ENCODE measurements at regions not wholly inside any gene's neighbourhood (a gene's known extent, or its start where the extent isn't known, plus 50 kb on each side); places are given as distances from the start of the nearest gene placed in this dataset.

GRCh38 chr7:46633200-46633599 lies 712.1 kb upstream of the IGFBP3 start:
- CTCF ChIA-PET = interaction anchor here (0.5 kb wide), 1 partner anchor 147 kb away, joined by 3 read pairs; no protein-coding TSS in a partner anchor
- BruUV-seq (replicated peaks) = no TSS peak
- TF ChIP-seq, protein P1, sequence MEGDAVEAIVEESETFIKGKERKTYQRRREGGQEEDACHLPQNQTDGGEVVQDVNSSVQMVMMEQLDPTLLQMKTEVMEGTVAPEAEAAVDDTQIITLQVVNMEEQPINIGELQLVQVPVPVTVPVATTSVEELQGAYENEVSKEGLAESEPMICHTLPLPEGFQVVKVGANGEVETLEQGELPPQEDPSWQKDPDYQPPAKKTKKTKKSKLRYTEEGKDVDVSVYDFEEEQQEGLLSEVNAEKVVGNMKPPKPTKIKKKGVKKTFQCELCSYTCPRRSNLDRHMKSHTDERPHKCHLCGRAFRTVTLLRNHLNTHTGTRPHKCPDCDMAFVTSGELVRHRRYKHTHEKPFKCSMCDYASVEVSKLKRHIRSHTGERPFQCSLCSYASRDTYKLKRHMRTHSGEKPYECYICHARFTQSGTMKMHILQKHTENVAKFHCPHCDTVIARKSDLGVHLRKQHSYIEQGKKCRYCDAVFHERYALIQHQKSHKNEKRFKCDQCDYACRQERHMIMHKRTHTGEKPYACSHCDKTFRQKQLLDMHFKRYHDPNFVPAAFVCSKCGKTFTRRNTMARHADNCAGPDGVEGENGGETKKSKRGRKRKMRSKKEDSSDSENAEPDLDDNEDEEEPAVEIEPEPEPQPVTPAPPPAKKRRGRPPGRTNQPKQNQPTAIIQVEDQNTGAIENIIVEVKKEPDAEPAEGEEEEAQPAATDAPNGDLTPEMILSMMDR (IDR thresholded peaks at IDR 0.05; ENCODE audit: unreplicated experiment) = no peak
- no peak for DNase-seq
- Mint-ChIP-seq H3K27me3 (ENCODE audit: unreplicated experiment) (no peaks in the 10 kb centered on the region), H3K9me3 (ENCODE audit: low read depth, unreplicated experiment) (peaks cover 5% of the 10 kb centered on the region), H3K4me3 (ENCODE audit: low read depth, unreplicated experiment) (no peak overlapping the region), H3K36me3 (ENCODE audit: insufficient read depth, unreplicated experiment) (no peaks in the 10 kb centered on the region), H3K4me1 (ENCODE audit: low read depth, unreplicated experiment) (peaks cover 8% of the 10 kb centered on the region), H3K27ac (ENCODE audit: unreplicated experiment) (no peak overlapping the region)
- intact Hi-C loops (cut with micrococcal nuclease; ENCODE audit: unreplicated experiment) = no loop called here

DNA sequence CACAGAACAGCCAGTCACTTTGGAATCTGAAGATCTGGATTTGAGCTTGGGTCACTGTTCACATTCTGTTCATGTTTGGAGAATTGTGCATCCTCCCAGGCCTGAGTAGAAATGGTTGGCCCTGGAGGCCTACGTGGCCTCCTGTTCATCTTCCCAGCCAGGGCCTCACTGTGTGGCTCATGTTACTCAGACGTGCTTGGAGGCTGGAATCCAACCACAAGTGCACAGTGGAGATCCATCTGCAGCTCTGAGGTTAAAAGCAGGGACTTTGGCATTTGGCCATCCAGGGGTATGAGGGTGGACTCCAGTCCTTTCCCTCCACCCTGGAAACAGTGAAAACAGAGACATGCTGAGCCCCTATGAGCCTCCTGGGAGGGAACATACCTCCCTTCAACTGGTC lies 709.0 kb upstream of the IGFBP3 start:
- intact Hi-C loops (cut with micrococcal nuclease; ENCODE audit: unreplicated experiment) = no loop called here
- peaks cover 3% of the 10 kb centered on the region for H3K9me3 Mint-ChIP-seq (ENCODE audit: low read depth, unreplicated experiment)
- H3K27me3 Mint-ChIP-seq (ENCODE audit: unreplicated experiment) = no peaks in the 10 kb centered on the region
- TF ChIP-seq, protein P1 (IDR thresholded peaks at IDR 0.05; ENCODE audit: unreplicated experiment) = no peak
- DNase-seq = no peak
- H3K27ac Mint-ChIP-seq (ENCODE audit: unreplicated experiment) = no peak overlapping the region
- no peak overlapping the region for H3K4me3 Mint-ChIP-seq (ENCODE audit: low read depth, unreplicated experiment)
- CTCF ChIA-PET = no interaction called here
- no peaks in the 10 kb centered on the region for H3K36me3 Mint-ChIP-seq (ENCODE audit: insufficient read depth, unreplicated experiment)
- H3K4me1 Mint-ChIP-seq (ENCODE audit: low read depth, unreplicated experiment) = peaks cover 8% of the 10 kb centered on the region
- BruUV-seq (replicated peaks) = no TSS peak

DNA sequence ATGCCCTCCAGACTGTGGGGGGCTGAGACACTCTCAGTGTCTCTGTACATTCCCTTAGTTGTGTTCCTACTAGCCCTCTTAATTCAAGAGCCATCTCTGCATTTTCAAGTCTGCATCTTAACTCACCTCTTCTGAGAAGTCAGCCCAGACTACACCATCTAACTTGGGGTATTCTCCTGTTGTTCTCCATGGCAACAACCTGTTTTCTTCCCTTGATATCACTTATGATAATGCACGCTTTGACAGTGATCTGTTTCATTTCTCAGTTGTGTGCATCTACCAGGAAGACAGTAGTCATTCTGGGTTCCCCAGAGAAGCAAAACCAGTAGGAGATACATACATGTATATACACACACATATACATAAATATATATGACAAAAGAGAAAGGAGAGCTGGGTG lies 707.3 kb upstream of the IGFBP3 start:
- H3K27ac Mint-ChIP-seq (ENCODE audit: unreplicated experiment) = no peak overlapping the region
- H3K4me1 Mint-ChIP-seq (ENCODE audit: low read depth, unreplicated experiment) = peaks cover 6% of the 10 kb centered on the region
- BruUV-seq (replicated peaks) = no TSS peak
- TF ChIP-seq, protein P1 (IDR thresholded peaks at IDR 0.05; ENCODE audit: unreplicated experiment) = no peak
- intact Hi-C loops (cut with micrococcal nuclease; ENCODE audit: unreplicated experiment) = no loop called here
- CTCF ChIA-PET = interaction anchor here (0.7 kb wide), 2 partner anchors 10 to 26 kb away, joined by 3 to 5 read pairs; no protein-coding TSS in a partner anchor
- no peak for DNase-seq
- peaks cover 3% of the 10 kb centered on the region for H3K9me3 Mint-ChIP-seq (ENCODE audit: low read depth, unreplicated experiment)
- no peaks in the 10 kb centered on the region for H3K36me3 Mint-ChIP-seq (ENCODE audit: insufficient read depth, unreplicated experiment)
- H3K4me3 Mint-ChIP-seq (ENCODE audit: low read depth, unreplicated experiment) = no peak overlapping the region
- H3K27me3 Mint-ChIP-seq (ENCODE audit: unreplicated experiment) = no peaks in the 10 kb centered on the region

GRCh38 chr7:46626691-46627310 lies 705.7 kb upstream of the IGFBP3 start:
- no peak for DNase-seq
- BruUV-seq (replicated peaks) = no TSS peak
- Mint-ChIP-seq H3K4me3 (ENCODE audit: low read depth, unreplicated experiment) (no peak overlapping the region), H3K9me3 (ENCODE audit: low read depth, unreplicated experiment) (no peaks in the 10 kb centered on the region), H3K4me1 (ENCODE audit: low read depth, unreplicated experiment) (no peaks in the 10 kb centered on the region), H3K27ac (ENCODE audit: unreplicated experiment) (no peak overlapping the region), H3K27me3 (ENCODE audit: unreplicated experiment) (no peaks in the 10 kb centered on the region), H3K36me3 (ENCODE audit: insufficient read depth, unreplicated experiment) (no peaks in the 10 kb centered on the region)
- CTCF ChIA-PET = interaction anchor here (0.6 kb wide), 1 partner anchor 188 kb away, joined by 3 read pairs; no protein-coding TSS in a partner anchor
- intact Hi-C loops (cut with micrococcal nuclease; ENCODE audit: unreplicated experiment) = no loop called here
- TF ChIP-seq, protein P1 (IDR thresholded peaks at IDR 0.05; ENCODE audit: unreplicated experiment) = no peak

Measured in Calu3 (cell line).